ENCODE measurements at regions not wholly inside any gene's neighbourhood (a gene's known extent, or its start where the extent isn't known, plus 50 kb on each side); places are given as distances from the start of the nearest gene placed in this dataset.

GRCh38 chr1:58883888-58884482, 100.1 kb upstream of the JUN start:
- TF ChIP-seq CTCF (optimal IDR thresholded peaks at IDR 0.05 in 1 of 3, IDR thresholded peaks at IDR 0.05 in 1 of 3, conservative IDR thresholded peaks at IDR 0.05 in 1 of 3; ENCODE audit: extremely low read depth in 1 of 3, insufficient read depth in 2 of 3, low read length in 3 of 3) (no peak), EZH2 (IDR thresholded peaks at IDR 0.05; ENCODE audit: low read length) (no peak)
